NCI-H345 treated with DMSO at 0.1 percent for 48 hours (cell line): ENCODE measurements at regions not wholly inside any gene's neighbourhood (a gene's known extent, or its start where the extent isn't known, plus 50 kb on each side); places are given as distances from the start of the nearest gene placed in this dataset.

Source experiments
- DNase-seq: peaks from one replicate; lab custom pipeline; 2025; ENCODE audit not compliant: unreplicated experiment; lab: John Stamatoyannopoulos, UW

GRCh38 chr12:30440826-30441602 lies 254.7 kb downstream of the IPO8 start:
- no peak for DNase-seq

- DNase-seq, result no peak
Measured at GRCh38 chr12:30439201-30439600, 256.5 kb downstream of the IPO8 start.

GRCh38 chr12:30438601-30439041 lies 257.0 kb downstream of the IPO8 start:
- DNase-seq, result peak; percentile 31

GRCh38 chr12:30437616-30438015 lies 258.1 kb downstream of the IPO8 start:
- peak; percentile 33 for DNase-seq

- DNase-seq, result no peak
Measured at GRCh38 chr12:30437044-30437443, 258.6 kb downstream of the IPO8 start.

- no peak for DNase-seq
Measured at GRCh38 chr12:30428098-30428497, 267.6 kb downstream of the IPO8 start.

GRCh38 chr12:30427555-30427954 lies 268.1 kb downstream of the IPO8 start:
- DNase-seq, result no peak

- no peak for DNase-seq
Measured at GRCh38 chr12:30425445-30425844, 270.2 kb downstream of the IPO8 start.

GRCh38 chr12:30423330-30423729 lies 272.3 kb downstream of the IPO8 start:
- no peak for DNase-seq

GRCh38 chr12:30422844-30423243 lies 272.8 kb downstream of the IPO8 start:
- DNase-seq, result no peak

- DNase-seq, result no peak
Measured at GRCh38 chr12:30420561-30420960, 275.1 kb downstream of the IPO8 start.

- DNase-seq, result no peak
Measured at GRCh38 chr12:30417697-30418231, 277.9 kb downstream of the IPO8 start.

GRCh38 chr12:30416631-30417030 lies 279.0 kb downstream of the IPO8 start:
- no peak for DNase-seq

- no peak for DNase-seq
Measured at GRCh38 chr12:30415777-30416176, 279.9 kb downstream of the IPO8 start.

- no peak for DNase-seq
Measured at GRCh38 chr12:30414507-30414906, 281.2 kb downstream of the IPO8 start.

- DNase-seq, result no peak
Measured at GRCh38 chr12:30400349-30400748, 295.3 kb downstream of the IPO8 start.

- DNase-seq, result no peak
Measured at GRCh38 chr12:30399859-30400258, 295.8 kb downstream of the IPO8 start.

GRCh38 chr12:30396576-30396975 lies 299.1 kb downstream of the IPO8 start:
- DNase-seq, result no peak

- DNase-seq, result no peak
Measured at GRCh38 chr12:30395190-30395589, 300.5 kb downstream of the IPO8 start.

- DNase-seq, result no peak
Measured at GRCh38 chr12:30391766-30392366, 303.8 kb downstream of the IPO8 start.

- DNase-seq, result no peak
Measured at GRCh38 chr12:30385706-30386105, 310.0 kb downstream of the IPO8 start.

GRCh38 chr12:30384976-30385375 lies 310.7 kb downstream of the IPO8 start:
- no peak for DNase-seq
